GM12874 (cell line): ENCODE measurements at regions not wholly inside any gene's neighbourhood (a gene's known extent, or its start where the extent isn't known, plus 50 kb on each side); places are given as distances from the start of the nearest gene placed in this dataset.

Experiments
- CTCF ChIP-seq: IDR thresholded peaks from 2 replicates; pipeline ENCODE4 v1.5.1; 2011; ENCODE audit warnings: low read depth, mild to moderate bottlenecking, control low read depth, low read length, moderate library complexity; ENCODE audit not compliant: insufficient read depth

- TF ChIP-seq CTCF, result no peak
Measured at GRCh38 chr22:49263101-49263500, 564.6 kb downstream of the BRD1 start.

GRCh38 chr22:49262167-49262566 is 565.5 kb downstream of the BRD1 start:
- TF ChIP-seq CTCF, result no peak

GRCh38 chr22:49261616-49262015 is 566.1 kb downstream of the BRD1 start:
- TF ChIP-seq CTCF, result no peak

- no peak for TF ChIP-seq CTCF
Measured at GRCh38 chr22:49260681-49261580, 566.7 kb downstream of the BRD1 start.

- TF ChIP-seq CTCF, result no peak
Measured at GRCh38 chr22:49259839-49260615, 567.6 kb downstream of the BRD1 start.

GRCh38 chr22:49258107-49259010 is 569.3 kb downstream of the BRD1 start:
- TF ChIP-seq CTCF, result no peak

GRCh38 chr22:49257551-49257961 is 570.1 kb downstream of the BRD1 start:
- TF ChIP-seq CTCF, result no peak
